Gastrocnemius medialis (tissue), 4 donors: ENCODE measurements at regions not wholly inside any gene's neighbourhood (a gene's known extent, or its start where the extent isn't known, plus 50 kb on each side); places are given as distances from the start of the nearest gene placed in this dataset.

ENCODE experiments used
- POLR2A ChIP-seq, 2 donors: fragments of 450-650 bp; IDR thresholded peaks; one replicate each; pipeline ENCODE4 v1.6.1; 2017; ENCODE audit warnings: antibody characterized with exemption in 2 of 2, mild to moderate bottlenecking in 2 of 2, moderate library complexity in 2 of 2
- TF ChIP-seq, protein P1 (sequence below), 5 experiments: fragments of 450-650 bp in 3 of 5; fragments of 200-600 bp in 2 of 5; sonication (generic) in 2 of 5; IDR thresholded peaks in 4 of 5; conservative IDR thresholded peaks in 1 of 5; 1 replicate in 4 of 5; 2 replicates in 1 of 5; pipeline ENCODE4 v1.5.1; 2016 to 2019; ENCODE audit warnings: antibody characterized with exemption in 5 of 5, mild to moderate bottlenecking in 3 of 5, moderate library complexity in 3 of 5

GRCh38 chr14:97546491-97547230, 749.5 kb downstream of the VRK1 start:
- TF ChIP-seq, protein P1, sequence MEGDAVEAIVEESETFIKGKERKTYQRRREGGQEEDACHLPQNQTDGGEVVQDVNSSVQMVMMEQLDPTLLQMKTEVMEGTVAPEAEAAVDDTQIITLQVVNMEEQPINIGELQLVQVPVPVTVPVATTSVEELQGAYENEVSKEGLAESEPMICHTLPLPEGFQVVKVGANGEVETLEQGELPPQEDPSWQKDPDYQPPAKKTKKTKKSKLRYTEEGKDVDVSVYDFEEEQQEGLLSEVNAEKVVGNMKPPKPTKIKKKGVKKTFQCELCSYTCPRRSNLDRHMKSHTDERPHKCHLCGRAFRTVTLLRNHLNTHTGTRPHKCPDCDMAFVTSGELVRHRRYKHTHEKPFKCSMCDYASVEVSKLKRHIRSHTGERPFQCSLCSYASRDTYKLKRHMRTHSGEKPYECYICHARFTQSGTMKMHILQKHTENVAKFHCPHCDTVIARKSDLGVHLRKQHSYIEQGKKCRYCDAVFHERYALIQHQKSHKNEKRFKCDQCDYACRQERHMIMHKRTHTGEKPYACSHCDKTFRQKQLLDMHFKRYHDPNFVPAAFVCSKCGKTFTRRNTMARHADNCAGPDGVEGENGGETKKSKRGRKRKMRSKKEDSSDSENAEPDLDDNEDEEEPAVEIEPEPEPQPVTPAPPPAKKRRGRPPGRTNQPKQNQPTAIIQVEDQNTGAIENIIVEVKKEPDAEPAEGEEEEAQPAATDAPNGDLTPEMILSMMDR (IDR thresholded peaks at IDR 0.05 in 4 of 5, conservative IDR thresholded peaks at IDR 0.05 in 1 of 5): no peak
- TF ChIP-seq POLR2A (IDR thresholded peaks at IDR 0.05): no peak
